MM.1S (cell line): ENCODE measurements at regions not wholly inside any gene's neighbourhood (a gene's known extent, or its start where the extent isn't known, plus 50 kb on each side); places are given as distances from the start of the nearest gene placed in this dataset.

Source experiments
- DNase-seq: peaks from one replicate; pipeline ENCODE4 v3.0.0-alpha.2; 2015
- H2AFZ ChIP-seq: fragments of 300-600 bp; sonication (generic); 2 replicates; pipeline ENCODE4 v1.6.0; 2016; ENCODE audit warnings: antibody characterized with exemption, low read length
- H3F3A ChIP-seq: fragments of 300-600 bp; sonication (generic); 2 replicates; pipeline ENCODE4 v1.6.1; 2016; ENCODE audit warnings: mild to moderate bottlenecking, antibody characterized with exemption, low read length, moderate library complexity, mixed read lengths; ENCODE audit not compliant: insufficient read depth
- H3K27ac ChIP-seq: fragments of 300-600 bp; sonication (generic); 2 replicates; pipeline ENCODE4 v1.5.1; 2016; ENCODE audit warnings: mild to moderate bottlenecking, low read length
- H3K27me3 ChIP-seq: fragments of 300-600 bp; sonication (generic); replicated peaks from 2 replicates; pipeline ENCODE4 v1.6.0; 2016; ENCODE audit warnings: low read length; ENCODE audit not compliant: insufficient read depth
- H3K36me3 ChIP-seq: fragments of 300-600 bp; sonication (generic); replicated peaks from 2 replicates; pipeline ENCODE4 v1.6.1; 2016; ENCODE audit warnings: mild to moderate bottlenecking, low read length, mixed read lengths; ENCODE audit not compliant: insufficient read depth
- H3K4me1 ChIP-seq: fragments of 300-600 bp; sonication (generic); 2 replicates; pipeline ENCODE4 v1.6.1; 2016; ENCODE audit warnings: low read length, mixed read lengths
- H3K4me2 ChIP-seq: fragments of 300-600 bp; sonication (generic); 2 replicates; pipeline ENCODE4 v1.6.0; 2016; ENCODE audit warnings: low read depth, low read length
- H3K4me3 ChIP-seq: fragments of 300-600 bp; sonication (generic); 2 replicates; pipeline ENCODE4 v1.5.1; 2016; ENCODE audit warnings: low read length, mixed read lengths
- H3K79me2 ChIP-seq: fragments of 300-600 bp; sonication (generic); 2 replicates; pipeline ENCODE4 v1.6.1; 2016; ENCODE audit warnings: mixed run types, low read length, mixed read lengths
- H3K9ac ChIP-seq: fragments of 300-600 bp; sonication (generic); 2 replicates; pipeline ENCODE4 v1.6.1; 2016; ENCODE audit warnings: low read length, mixed read lengths
- H3K9me2 ChIP-seq: fragments of 300-600 bp; sonication (generic); replicated peaks from 2 replicates; pipeline ENCODE4 v1.6.1; 2016; ENCODE audit warnings: mild to moderate bottlenecking, low read length, mixed read lengths; ENCODE audit not compliant: insufficient read depth
- H3K9me3 ChIP-seq: fragments of 300-600 bp; sonication (generic); replicated peaks from 2 replicates; pipeline ENCODE4 v1.6.1; 2016; ENCODE audit warnings: mild to moderate bottlenecking, low read length, mixed read lengths; ENCODE audit not compliant: insufficient read depth
- H4K20me1 ChIP-seq: fragments of 300-600 bp; sonication (generic); 2 replicates; pipeline ENCODE4 v1.6.1; 2016; ENCODE audit warnings: mild to moderate bottlenecking, low read length, moderate library complexity, mixed read lengths; ENCODE audit not compliant: insufficient read depth
- CTCF ChIP-seq: fragments of 300-600 bp; sonication (generic); IDR thresholded peaks from 2 replicates; pipeline ENCODE4 v1.5.1; 2016; ENCODE audit warnings: antibody characterized with exemption, low read length, mixed read lengths
- EZH2 ChIP-seq: fragments of 300-600 bp; sonication (generic); optimal IDR thresholded peaks from 2 replicates; pipeline ENCODE3; 2017; ENCODE audit warnings: low read depth, mild to moderate bottlenecking, antibody characterized with exemption, low read length, mixed read lengths
- EZH2phosphoT487 ChIP-seq: fragments of 300-600 bp; sonication (generic); IDR thresholded peaks from 2 replicates; pipeline ENCODE4 v1.6.1; 2018; ENCODE audit warnings: antibody characterized with exemption, low read length

DNA sequence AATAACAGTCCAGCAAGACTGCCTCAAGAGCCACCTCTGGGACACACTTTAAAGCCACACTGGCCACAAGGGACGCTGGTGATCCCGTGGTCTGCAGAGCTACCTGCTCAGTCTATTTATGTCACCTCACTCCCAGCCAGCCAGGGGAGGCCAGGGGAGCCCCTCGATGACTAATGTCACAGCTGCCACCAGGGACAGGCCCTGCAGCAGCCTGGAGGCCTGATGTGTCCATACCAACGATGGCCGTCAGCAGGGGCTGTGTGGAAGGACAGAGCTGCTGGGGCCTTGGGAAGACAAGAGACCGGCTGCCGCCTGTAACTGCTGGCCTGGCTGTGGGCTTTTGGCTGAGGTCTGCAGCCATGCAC is 71.0 kb downstream of the SIK1 start:
- Histone ChIP-seq H3K27me3 (no peaks in the 10 kb centered on the region), H3K4me1 (peaks cover 23% of the 10 kb centered on the region), H3K79me2 (no peaks in the 10 kb centered on the region), H3K9ac (no peak overlapping the region), H3K4me3 (no peak overlapping the region), H3K36me3 (no peaks in the 10 kb centered on the region), H3K4me2 (no peak overlapping the region), H2AFZ (no peak overlapping the region), H4K20me1 (no peaks in the 10 kb centered on the region), H3K9me3 (no peaks in the 10 kb centered on the region), H3F3A (peaks cover 16% of the 10 kb centered on the region), H3K27ac (no peak overlapping the region), H3K9me2 (no peaks in the 10 kb centered on the region)
- peak; percentile 25 for TF ChIP-seq CTCF
- TF ChIP-seq EZH2: no peak
- no peak for DNase-seq

- Histone ChIP-seq H3K27me3 (no peaks in the 10 kb centered on the region), H3K9me2 (no peaks in the 10 kb centered on the region), H3K9me3 (no peaks in the 10 kb centered on the region), H3K79me2 (no peaks in the 10 kb centered on the region), H4K20me1 (no peaks in the 10 kb centered on the region), H3F3A (peaks cover 14% of the 10 kb centered on the region), H3K27ac (no peak overlapping the region), H3K36me3 (no peaks in the 10 kb centered on the region), H3K4me2 (no peak overlapping the region), H3K9ac (no peak overlapping the region), H3K4me3 (no peak overlapping the region), H2AFZ (no peak overlapping the region), H3K4me1 (peaks cover 18% of the 10 kb centered on the region)
- DNase-seq: no peak
- no peak for TF ChIP-seq EZH2
Observed at GRCh38 chr21:43355266-43355924, 71.5 kb downstream of the SIK1 start.

- peaks cover 15% of the 10 kb centered on the region for H3K4me1 ChIP-seq
- H3K9me3 ChIP-seq: no peaks in the 10 kb centered on the region
- H3K27me3 ChIP-seq: no peaks in the 10 kb centered on the region
- no peaks in the 10 kb centered on the region for H4K20me1 ChIP-seq
- no peaks in the 10 kb centered on the region for H3K79me2 ChIP-seq
- no peaks in the 10 kb centered on the region for H3K9me2 ChIP-seq
- H3K9ac ChIP-seq: no peak overlapping the region
- H3K36me3 ChIP-seq: no peaks in the 10 kb centered on the region
- TF ChIP-seq CTCF (no peak), EZH2 (no peak), EZH2phosphoT487 (no peak)
- H3K27ac ChIP-seq: no peak overlapping the region
- peaks cover 14% of the 10 kb centered on the region for H3F3A ChIP-seq
- DNase-seq: no peak
- H3K4me3 ChIP-seq: no peak overlapping the region
- H3K4me2 ChIP-seq: no peak overlapping the region
- no peak overlapping the region for H2AFZ ChIP-seq
Observed at GRCh38 chr21:43354666-43355065, 72.3 kb downstream of the SIK1 start.

- Histone ChIP-seq H3K4me2 (no peak overlapping the region), H3K4me3 (no peak overlapping the region), H2AFZ (no peak overlapping the region), H3K9me3 (no peaks in the 10 kb centered on the region), H3K4me1 (peaks cover 15% of the 10 kb centered on the region), H3K36me3 (no peaks in the 10 kb centered on the region), H3K9me2 (no peaks in the 10 kb centered on the region), H3K27me3 (no peaks in the 10 kb centered on the region), H3F3A (peaks cover 14% of the 10 kb centered on the region), H4K20me1 (no peaks in the 10 kb centered on the region), H3K27ac (no peak overlapping the region; the same call in 1 of the 2 replicates), H3K9ac (no peak overlapping the region), H3K79me2 (no peaks in the 10 kb centered on the region)
- DNase-seq: no peak
- TF ChIP-seq EZH2phosphoT487 (no peak), EZH2 (no peak), CTCF (no peak)
Observed at GRCh38 chr21:43354026-43354420, 72.9 kb downstream of the SIK1 start.
